ENCODE measurements at regions not wholly inside any gene's neighbourhood (a gene's known extent, or its start where the extent isn't known, plus 50 kb on each side); places are given as distances from the start of the nearest gene placed in this dataset.

DNA sequence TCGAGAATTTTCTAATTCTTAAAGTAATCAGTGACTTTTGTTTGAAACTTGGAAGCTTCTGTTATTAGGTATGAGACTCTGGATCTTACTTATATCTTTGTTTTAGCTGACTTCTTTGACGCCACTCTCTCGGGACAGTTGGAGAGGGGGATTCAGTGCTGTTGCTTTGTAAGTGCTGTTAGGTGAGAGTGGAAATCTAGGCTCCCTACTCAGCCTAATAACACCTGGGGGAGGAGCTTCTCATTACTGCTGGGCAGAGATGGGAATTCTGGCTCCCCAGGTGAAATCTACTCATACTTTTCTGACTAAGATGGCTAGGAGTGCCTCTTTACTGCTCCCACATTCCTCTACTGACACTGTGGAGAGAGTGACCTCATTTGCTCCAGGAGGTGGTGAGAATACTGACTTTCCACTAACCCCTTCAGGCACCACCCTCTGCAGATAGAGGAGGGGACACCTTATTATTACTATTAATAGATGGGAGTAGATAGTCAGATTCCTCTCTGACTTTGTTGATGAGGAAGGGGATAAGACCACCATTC is 324.9 kb upstream of the SPRY2 start:
- H3K27me3 ChIP-seq (ENCODE audit: insufficient read depth, poor library complexity, severe bottlenecking): no peaks in the 10 kb centered on the region
- no peak overlapping the region for H3K4me3 ChIP-seq (replicated peaks; ENCODE audit: insufficient read depth, low read length)
- TF ChIP-seq CTCF (IDR thresholded peaks at IDR 0.05; ENCODE audit: insufficient read depth, low read length): no peak
- no peak for TF ChIP-seq GABPA (IDR thresholded peaks at IDR 0.05; ENCODE audit: low read depth)
- TF ChIP-seq SPI1 (IDR thresholded peaks at IDR 0.05; ENCODE audit: borderline replicate concordance, low read depth): no peak
- TF ChIP-seq, protein P1, sequence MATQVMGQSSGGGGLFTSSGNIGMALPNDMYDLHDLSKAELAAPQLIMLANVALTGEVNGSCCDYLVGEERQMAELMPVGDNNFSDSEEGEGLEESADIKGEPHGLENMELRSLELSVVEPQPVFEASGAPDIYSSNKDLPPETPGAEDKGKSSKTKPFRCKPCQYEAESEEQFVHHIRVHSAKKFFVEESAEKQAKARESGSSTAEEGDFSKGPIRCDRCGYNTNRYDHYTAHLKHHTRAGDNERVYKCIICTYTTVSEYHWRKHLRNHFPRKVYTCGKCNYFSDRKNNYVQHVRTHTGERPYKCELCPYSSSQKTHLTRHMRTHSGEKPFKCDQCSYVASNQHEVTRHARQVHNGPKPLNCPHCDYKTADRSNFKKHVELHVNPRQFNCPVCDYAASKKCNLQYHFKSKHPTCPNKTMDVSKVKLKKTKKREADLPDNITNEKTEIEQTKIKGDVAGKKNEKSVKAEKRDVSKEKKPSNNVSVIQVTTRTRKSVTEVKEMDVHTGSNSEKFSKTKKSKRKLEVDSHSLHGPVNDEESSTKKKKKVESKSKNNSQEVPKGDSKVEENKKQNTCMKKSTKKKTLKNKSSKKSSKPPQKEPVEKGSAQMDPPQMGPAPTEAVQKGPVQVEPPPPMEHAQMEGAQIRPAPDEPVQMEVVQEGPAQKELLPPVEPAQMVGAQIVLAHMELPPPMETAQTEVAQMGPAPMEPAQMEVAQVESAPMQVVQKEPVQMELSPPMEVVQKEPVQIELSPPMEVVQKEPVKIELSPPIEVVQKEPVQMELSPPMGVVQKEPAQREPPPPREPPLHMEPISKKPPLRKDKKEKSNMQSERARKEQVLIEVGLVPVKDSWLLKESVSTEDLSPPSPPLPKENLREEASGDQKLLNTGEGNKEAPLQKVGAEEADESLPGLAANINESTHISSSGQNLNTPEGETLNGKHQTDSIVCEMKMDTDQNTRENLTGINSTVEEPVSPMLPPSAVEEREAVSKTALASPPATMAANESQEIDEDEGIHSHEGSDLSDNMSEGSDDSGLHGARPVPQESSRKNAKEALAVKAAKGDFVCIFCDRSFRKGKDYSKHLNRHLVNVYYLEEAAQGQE (IDR thresholded peaks at IDR 0.05; ENCODE audit: insufficient replicate concordance, low read depth): no peak
- TF ChIP-seq POLR2AphosphoS5 (IDR thresholded peaks at IDR 0.05; ENCODE audit: low read depth): no peak
- DNase-seq (ENCODE audit: low read depth in 1 of 2, low spot score in 1 of 2): no peak
- no peak overlapping the region for H3K27ac ChIP-seq (replicated peaks)

DNA sequence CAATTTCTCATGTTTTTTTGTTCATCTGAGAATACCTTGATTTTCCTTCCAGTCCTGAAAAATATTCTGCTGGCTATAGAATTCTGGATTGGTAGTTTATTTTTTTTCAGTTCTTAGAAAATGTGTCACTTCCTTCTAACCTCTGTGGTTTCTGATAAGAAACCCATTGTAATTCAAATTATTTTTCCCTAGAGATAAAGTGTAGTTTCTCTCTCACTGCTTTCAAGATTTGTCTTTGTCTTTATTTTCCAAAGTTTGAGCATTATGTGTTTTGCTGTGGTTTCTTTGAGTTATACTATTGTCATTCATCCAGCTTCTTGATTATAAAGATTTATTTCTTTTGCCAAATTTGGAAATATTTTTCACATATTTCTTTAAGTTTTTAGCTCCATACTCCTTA is 324.0 kb upstream of the SPRY2 start:
- no peak for DNase-seq (ENCODE audit: low read depth in 1 of 2, low spot score in 1 of 2)
- Histone ChIP-seq H3K27me3 (ENCODE audit: insufficient read depth, poor library complexity, severe bottlenecking) (no peaks in the 10 kb centered on the region), H3K4me3 (replicated peaks; ENCODE audit: insufficient read depth, low read length) (no peak overlapping the region), H3K27ac (replicated peaks) (no peak overlapping the region)
- TF ChIP-seq, protein P1 (IDR thresholded peaks at IDR 0.05; ENCODE audit: insufficient replicate concordance, low read depth): no peak
- no peak for TF ChIP-seq CTCF (IDR thresholded peaks at IDR 0.05; ENCODE audit: insufficient read depth, low read length)
- no peak for TF ChIP-seq SPI1 (IDR thresholded peaks at IDR 0.05; ENCODE audit: borderline replicate concordance, low read depth)
- no peak for TF ChIP-seq POLR2AphosphoS5 (IDR thresholded peaks at IDR 0.05; ENCODE audit: low read depth)
- TF ChIP-seq GABPA (IDR thresholded peaks at IDR 0.05; ENCODE audit: low read depth): no peak

DNA sequence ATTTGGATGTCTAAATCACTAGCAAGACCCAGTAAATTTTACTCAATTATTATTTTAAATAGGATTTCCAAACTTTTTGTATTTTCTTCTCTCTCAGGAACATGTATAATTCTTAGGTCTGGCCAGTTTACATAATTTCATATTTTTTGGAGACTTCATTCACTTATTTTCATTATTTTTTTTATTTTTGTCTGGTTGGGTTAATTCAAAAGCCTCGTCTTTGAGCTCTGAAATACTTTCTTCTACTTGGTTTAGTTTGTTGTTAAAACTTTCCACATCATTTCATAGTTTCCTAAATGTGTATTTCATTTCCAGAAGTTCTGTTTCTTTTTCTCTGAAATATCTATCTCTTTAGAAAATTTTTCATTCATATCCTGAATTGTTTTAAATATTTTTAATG is 322.9 kb upstream of the SPRY2 start:
- no peak for TF ChIP-seq CTCF (IDR thresholded peaks at IDR 0.05; ENCODE audit: insufficient read depth, low read length)
- no peak for TF ChIP-seq SPI1 (IDR thresholded peaks at IDR 0.05; ENCODE audit: borderline replicate concordance, low read depth)
- no peak for TF ChIP-seq POLR2AphosphoS5 (IDR thresholded peaks at IDR 0.05; ENCODE audit: low read depth)
- TF ChIP-seq, protein P1 (IDR thresholded peaks at IDR 0.05; ENCODE audit: insufficient replicate concordance, low read depth): no peak
- no peak for TF ChIP-seq GABPA (IDR thresholded peaks at IDR 0.05; ENCODE audit: low read depth)
- DNase-seq (ENCODE audit: low read depth in 1 of 2, low spot score in 1 of 2): no peak

More for the DNA sequence above, 322.9 kb upstream of the SPRY2 start:
- H3K27ac ChIP-seq (replicated peaks): no peak overlapping the region
- H3K4me3 ChIP-seq (replicated peaks; ENCODE audit: insufficient read depth, low read length): no peak overlapping the region
- H3K27me3 ChIP-seq (ENCODE audit: insufficient read depth, poor library complexity, severe bottlenecking): no peaks in the 10 kb centered on the region

All from HL-60 (cell line).